ENCODE measurements at regions not wholly inside any gene's neighbourhood (a gene's known extent, or its start where the extent isn't known, plus 50 kb on each side); places are given as distances from the start of the nearest gene placed in this dataset.

DNA sequence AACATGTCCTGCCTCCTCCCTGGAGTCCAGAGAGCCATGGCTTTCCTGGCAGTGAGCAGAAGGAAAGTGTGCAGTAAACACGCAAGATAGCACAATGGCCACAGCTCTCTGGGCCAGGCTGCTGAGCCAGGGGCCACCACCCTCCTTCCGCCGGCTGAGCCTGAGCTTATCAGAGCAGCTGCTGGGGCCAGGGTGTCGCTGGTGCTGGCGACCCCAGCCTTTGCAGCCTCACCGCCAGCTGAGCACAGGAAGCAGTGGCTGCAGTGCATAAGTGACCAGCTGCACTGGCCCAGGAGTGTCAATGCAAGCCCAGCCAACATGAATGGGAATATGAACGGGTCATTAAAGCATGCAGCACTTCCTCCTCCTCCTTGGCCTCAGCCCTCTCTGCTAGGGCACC, 172.0 kb downstream of the ZFP36L2 start:
- TF ChIP-seq POLR2A (IDR thresholded peaks at IDR 0.05) (no peak), EP300 (IDR thresholded peaks at IDR 0.05) (no peak)
- TF ChIP-seq, protein P1, sequence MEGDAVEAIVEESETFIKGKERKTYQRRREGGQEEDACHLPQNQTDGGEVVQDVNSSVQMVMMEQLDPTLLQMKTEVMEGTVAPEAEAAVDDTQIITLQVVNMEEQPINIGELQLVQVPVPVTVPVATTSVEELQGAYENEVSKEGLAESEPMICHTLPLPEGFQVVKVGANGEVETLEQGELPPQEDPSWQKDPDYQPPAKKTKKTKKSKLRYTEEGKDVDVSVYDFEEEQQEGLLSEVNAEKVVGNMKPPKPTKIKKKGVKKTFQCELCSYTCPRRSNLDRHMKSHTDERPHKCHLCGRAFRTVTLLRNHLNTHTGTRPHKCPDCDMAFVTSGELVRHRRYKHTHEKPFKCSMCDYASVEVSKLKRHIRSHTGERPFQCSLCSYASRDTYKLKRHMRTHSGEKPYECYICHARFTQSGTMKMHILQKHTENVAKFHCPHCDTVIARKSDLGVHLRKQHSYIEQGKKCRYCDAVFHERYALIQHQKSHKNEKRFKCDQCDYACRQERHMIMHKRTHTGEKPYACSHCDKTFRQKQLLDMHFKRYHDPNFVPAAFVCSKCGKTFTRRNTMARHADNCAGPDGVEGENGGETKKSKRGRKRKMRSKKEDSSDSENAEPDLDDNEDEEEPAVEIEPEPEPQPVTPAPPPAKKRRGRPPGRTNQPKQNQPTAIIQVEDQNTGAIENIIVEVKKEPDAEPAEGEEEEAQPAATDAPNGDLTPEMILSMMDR (IDR thresholded peaks at IDR 0.05), result no peak

Data from tibial nerve (tissue), 4 donors.